Germinal center (tissue), 1 donor: ENCODE measurements at regions not wholly inside any gene's neighbourhood (a gene's known extent, or its start where the extent isn't known, plus 50 kb on each side); places are given as distances from the start of the nearest gene placed in this dataset.
"Not testable (repeated sequence)": the region's sequence is repeated elsewhere in the genome, so short reads cannot be mapped to it uniquely, and the experiment has no call there.

Experiments
- DNase-seq: peaks from one replicate; pipeline ENCODE4 v3.0.0; 2012; ENCODE audit warnings: mixed read lengths, low spot score

DNA sequence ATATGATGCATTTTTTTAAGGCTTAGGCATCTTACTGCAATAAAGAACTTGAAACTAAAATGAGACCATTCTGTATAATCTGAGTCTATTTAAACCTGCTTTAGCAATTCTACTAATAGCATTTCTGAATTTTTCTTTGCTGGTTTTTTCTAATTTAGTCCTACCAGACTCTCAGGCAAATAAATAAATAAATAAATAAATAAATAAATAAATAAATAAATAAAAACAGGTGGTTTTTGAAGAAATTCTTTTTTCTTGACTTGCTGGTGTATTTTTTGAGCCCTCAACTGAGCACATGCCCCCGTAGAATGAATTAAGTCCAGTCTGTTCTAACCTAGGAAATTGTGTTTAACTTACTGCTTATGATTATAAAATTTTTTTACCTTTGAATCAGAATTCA, 134.7 kb upstream of the FOXP2 start:
- no peak for DNase-seq

GRCh38 chr7:114273218-114273617, 141.4 kb upstream of the FOXP2 start:
- DNase-seq, result no peak

GRCh38 chr7:114269714-114270113, 144.9 kb upstream of the FOXP2 start:
- no peak for DNase-seq

DNA sequence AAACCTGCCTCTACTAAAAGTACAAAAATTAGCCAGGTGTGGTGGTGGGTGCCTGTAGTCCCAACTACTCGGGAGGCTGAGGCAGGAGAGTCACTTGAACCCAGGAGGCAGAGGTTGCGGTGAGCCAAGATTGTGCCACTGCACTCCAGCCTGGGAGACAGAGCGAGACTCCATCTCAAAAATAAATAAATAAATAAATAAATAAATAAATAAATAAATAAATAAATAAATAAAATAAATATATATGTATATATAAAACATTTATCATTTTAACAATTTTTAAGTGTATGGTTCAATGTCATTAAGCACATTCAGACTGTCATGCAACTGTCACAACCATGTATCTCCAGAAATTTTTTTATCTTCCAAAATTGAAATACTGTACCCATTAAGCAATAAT, 147.1 kb upstream of the FOXP2 start:
- not testable (repeated sequence) for DNase-seq

GRCh38 chr7:114264023-114264422, 150.6 kb upstream of the FOXP2 start:
- DNase-seq, result no peak

GRCh38 chr7:114263219-114263618, 151.4 kb upstream of the FOXP2 start:
- no peak for DNase-seq

- DNase-seq, result no peak
Measured at GRCh38 chr7:114255404-114255841, 159.2 kb upstream of the FOXP2 start.

- no peak for DNase-seq
Measured at GRCh38 chr7:114243646-114244045, 171.0 kb upstream of the FOXP2 start.

GRCh38 chr7:114242992-114243507, 171.6 kb upstream of the FOXP2 start:
- DNase-seq, result no peak

GRCh38 chr7:114229246-114229645, 185.4 kb upstream of the FOXP2 start:
- no peak for DNase-seq

DNA sequence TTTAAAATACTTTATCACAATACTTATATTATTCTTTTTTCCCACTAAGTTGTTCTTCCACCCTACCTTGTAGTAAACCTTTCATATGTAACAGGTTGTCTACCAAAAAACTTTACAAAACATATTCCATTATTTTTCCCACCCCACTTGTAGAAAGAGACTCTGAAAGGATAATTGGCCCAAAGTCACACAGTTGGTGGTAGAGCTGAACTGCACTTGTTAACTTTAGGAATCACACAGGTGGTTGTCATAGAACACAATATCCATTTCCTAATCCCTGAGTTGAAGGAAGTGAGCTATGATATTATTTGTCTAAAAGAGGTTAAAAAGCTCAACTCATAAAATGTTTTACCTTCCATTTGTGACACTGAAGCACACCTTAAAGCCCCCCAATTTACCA, 188.8 kb upstream of the FOXP2 start:
- no peak for DNase-seq

DNA sequence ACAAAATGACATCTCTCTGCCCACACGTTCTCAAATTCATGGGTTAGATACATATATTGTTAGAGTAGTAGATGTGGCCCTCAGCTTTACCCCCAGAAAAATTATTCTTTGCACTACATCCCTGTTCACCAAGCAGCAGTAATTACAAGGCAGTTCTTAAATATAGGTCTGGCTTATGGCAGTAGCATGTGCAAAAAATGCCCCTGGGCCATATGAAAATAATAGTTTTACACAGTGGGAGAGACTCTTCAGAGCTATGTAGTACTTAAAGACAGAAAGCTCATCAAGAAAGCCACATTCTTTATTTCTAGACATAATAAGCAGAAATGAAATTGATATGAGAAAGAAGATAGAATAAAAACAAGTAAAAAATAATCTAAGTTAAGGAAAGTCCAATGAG, 196.3 kb upstream of the FOXP2 start:
- DNase-seq, result no peak

DNA sequence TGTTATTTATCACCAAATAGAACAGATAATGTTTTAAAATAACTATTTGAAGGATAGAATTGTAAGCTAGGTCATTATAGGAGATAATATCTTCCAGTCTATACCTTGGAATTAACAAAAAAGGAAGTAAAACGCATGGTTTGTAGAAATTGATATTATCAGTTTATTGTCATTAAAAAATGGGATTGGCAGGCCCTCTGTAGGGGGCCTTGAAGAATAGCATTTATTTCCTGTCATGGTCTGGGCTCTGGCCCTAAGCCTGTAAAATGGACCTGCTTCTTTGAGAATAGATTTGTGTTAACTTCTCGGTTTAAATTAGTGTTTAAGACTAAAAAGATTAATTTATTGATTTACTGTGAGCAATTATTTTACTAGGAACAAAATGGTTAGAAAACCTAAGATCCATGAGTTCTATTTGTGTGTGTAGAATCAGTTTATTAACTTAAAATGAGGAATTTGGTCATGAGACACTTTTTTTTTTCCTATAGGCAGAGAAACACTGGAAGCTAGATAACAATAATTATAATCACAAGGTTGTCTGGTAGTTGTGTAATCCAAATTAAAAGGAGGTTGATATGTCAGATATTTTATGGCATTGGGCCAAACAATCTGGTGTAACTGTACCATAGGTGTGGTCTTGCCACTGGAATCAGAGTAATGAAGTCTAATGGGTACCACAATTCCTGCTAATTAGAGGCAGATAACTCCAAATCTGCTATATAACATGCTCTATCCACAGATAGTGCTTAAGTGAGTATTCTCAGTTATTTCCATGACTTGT, 197.4 kb upstream of the FOXP2 start:
- DNase-seq, result no peak

DNA sequence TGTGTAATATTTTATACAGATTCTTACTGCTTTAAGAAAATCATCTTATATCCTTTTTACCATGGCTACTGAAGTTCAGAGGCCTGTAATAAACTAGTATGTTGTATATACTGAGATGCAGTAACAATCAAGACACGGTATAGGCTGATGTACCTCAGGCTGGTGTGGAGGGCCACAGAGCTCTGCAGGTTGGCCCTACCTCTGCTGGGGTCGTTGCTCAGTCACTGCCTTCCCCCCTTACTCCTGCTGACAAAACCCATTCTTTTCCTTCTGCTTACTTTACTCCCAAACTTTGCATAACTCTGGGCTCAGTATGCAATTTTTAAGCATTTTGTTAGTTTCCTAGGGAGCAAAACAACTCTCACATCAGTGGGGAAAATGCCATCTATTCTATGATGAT, 200.1 kb upstream of the FOXP2 start:
- no peak for DNase-seq

GRCh38 chr7:114212721-114213429, 201.7 kb upstream of the FOXP2 start:
- DNase-seq, result no peak

DNA sequence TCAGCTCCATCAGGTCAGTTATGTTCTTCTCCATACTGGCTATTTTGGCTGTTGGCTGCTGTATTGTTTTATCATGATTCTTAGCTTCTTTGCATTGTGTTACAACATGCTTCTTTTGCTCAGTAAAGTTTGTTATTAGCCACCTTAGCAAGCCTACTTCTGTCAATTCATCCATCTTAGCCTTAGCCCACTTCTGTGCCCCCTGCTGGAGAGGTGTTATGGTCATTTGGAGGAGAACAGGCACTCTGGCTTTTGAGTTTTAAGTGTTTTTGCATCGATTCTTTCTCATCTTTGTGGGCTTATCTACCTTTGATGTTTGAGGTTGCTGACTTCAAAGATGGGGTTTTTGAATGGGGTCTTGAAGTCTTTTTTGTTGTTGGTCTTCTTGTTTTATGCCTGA, 204.6 kb upstream of the FOXP2 start:
- no peak for DNase-seq

DNA sequence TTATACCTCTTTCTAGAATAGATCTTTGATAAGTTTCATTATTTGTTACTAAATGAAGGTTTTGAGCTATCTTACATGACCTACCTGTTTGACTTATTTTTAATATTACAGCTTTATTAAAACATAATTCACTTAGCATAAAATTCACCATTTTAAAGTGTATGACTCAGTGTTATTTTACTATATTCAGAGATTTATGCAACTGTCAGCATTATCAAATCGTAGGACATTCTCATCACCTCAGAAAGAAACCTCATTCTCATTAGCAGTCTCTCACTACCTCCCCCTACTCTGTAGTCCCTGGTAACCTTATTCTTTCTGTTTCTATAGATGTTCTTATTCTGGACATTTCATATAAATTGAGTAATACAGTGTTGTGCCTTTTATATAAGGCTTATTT, 207.9 kb upstream of the FOXP2 start:
- no peak for DNase-seq

GRCh38 chr7:114196517-114196916, 218.1 kb upstream of the FOXP2 start:
- no peak for DNase-seq

DNA sequence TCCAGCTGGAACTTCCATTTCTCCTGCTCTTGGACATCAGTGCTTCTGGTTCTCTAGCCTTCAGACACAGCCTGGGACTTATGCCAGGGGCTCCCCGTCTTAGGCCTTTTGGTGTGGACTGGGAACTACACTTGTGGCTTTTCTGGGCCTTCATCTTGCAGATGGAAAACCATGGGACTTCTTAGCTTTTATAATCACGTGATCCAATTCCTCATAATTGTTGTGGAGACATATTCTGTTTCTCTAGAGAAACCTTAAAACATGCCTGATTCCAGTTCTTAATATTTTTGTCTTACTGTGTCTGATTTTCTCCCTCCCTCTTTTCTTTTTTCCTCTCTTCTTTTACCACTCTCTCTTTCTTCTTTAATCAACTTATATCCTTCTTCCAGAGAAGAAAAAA, 224.2 kb upstream of the FOXP2 start:
- DNase-seq, result no peak

DNA sequence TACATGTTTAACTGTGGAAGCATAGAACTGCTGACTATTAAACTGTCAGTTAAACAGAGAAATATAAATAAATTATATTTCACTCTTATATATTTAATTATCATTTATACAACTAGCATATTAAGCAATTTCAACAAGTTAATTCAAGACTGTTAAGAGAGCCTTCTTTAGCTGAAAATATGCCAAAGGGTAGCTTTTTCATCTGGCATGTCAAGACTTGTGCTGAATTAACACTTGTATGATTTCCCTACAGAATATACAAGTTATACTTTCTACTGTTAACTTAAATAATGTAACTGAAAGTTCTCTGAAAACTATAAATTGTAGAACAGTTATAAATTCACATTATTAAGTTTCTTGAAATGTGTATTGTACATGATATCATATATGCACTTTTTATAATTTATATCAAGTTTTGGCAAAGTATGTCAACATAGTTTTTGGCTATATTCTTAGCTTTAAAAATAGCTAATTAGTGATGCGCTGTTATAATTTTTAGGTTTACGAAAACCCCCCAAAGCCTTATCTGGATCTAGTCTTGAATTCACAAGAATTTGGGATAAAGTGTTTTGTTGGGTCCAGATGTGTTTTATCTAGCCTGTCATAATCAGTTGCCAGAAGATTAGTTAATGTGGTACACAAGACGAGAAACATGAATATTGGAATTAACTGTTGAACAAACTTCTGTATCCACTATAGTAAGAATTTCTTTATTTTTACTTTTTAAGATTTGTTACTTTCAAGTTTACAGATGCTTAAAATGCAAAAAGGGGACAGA, 231.1 kb upstream of the FOXP2 start:
- DNase-seq, result no peak

- no peak for DNase-seq
Measured at GRCh38 chr7:114182837-114183236, 231.8 kb upstream of the FOXP2 start.

GRCh38 chr7:114181280-114181679, 233.3 kb upstream of the FOXP2 start:
- no peak for DNase-seq
